Upper lobe of left lung (tissue), 4 donors: ENCODE measurements at regions not wholly inside any gene's neighbourhood (a gene's known extent, or its start where the extent isn't known, plus 50 kb on each side); places are given as distances from the start of the nearest gene placed in this dataset.
"Not testable (repeated sequence)": the region's sequence is repeated elsewhere in the genome, so short reads cannot be mapped to it uniquely, and the experiment has no call there.

ENCODE experiments used
- POLR2A ChIP-seq, 4 donors: fragments of 450-650 bp; IDR thresholded peaks; one replicate each; pipeline ENCODE4 v1.5.1; 2016 to 2017; ENCODE audit warnings: antibody characterized with exemption in 4 of 4, mild to moderate bottlenecking in 2 of 4
- POLR2AphosphoS5 ChIP-seq, 2 donors: sonication (generic); formaldehyde crosslinking; IDR thresholded peaks; one replicate each; pipeline ENCODE4 v1.5.1; 2017; ENCODE audit warnings: antibody characterized with exemption in 2 of 2
- TF ChIP-seq, protein P1 (sequence below), 6 experiments: fragments of 450-650 bp in 4 of 6; fragments of 200-600 bp in 2 of 6; sonication (generic) in 2 of 6; IDR thresholded peaks; one replicate each; pipeline ENCODE4 v1.5.1; 2016 to 2019; ENCODE audit warnings: antibody characterized with exemption in 6 of 6

DNA sequence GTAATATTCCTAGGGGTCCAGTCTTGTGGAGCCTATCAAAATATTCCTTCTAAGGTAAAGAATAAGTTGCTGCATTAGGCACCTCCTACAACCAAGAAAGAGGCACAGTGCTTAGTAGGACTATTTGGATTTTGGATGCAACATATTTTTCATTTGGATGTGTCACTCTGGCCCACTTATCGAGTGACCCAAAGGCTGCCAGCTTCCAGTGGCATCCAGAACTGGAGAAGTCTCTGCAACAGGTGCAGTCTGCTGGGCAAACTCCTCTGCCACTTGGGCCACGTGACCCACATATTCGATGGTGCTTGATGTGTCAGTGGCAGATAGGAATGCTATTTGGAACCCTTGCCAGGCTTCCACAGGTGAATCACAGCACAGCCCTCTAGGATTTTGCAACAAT, 151.7 kb downstream of the RBMY1A1 start:
- TF ChIP-seq, protein P1, sequence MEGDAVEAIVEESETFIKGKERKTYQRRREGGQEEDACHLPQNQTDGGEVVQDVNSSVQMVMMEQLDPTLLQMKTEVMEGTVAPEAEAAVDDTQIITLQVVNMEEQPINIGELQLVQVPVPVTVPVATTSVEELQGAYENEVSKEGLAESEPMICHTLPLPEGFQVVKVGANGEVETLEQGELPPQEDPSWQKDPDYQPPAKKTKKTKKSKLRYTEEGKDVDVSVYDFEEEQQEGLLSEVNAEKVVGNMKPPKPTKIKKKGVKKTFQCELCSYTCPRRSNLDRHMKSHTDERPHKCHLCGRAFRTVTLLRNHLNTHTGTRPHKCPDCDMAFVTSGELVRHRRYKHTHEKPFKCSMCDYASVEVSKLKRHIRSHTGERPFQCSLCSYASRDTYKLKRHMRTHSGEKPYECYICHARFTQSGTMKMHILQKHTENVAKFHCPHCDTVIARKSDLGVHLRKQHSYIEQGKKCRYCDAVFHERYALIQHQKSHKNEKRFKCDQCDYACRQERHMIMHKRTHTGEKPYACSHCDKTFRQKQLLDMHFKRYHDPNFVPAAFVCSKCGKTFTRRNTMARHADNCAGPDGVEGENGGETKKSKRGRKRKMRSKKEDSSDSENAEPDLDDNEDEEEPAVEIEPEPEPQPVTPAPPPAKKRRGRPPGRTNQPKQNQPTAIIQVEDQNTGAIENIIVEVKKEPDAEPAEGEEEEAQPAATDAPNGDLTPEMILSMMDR (IDR thresholded peaks at IDR 0.05) = not testable (repeated sequence)
- TF ChIP-seq POLR2AphosphoS5, POLR2A (IDR thresholded peaks at IDR 0.05): not testable (repeated sequence)
